ENCODE measurements at regions not wholly inside any gene's neighbourhood (a gene's known extent, or its start where the extent isn't known, plus 50 kb on each side); places are given as distances from the start of the nearest gene placed in this dataset.

GRCh38 chr5:74206579-74207550 lies 433.7 kb downstream of the ENC1 start:
- no peak for DNase-seq

- DNase-seq, result no peak
Measured at GRCh38 chr5:74205767-74206578, 434.6 kb downstream of the ENC1 start.

- DNase-seq, result no peak
Measured at GRCh38 chr5:74201334-74202081, 439.0 kb downstream of the ENC1 start.

GRCh38 chr5:74200560-74200959 lies 440.0 kb downstream of the ENC1 start:
- no peak for DNase-seq

GRCh38 chr5:74199436-74200210 lies 440.9 kb downstream of the ENC1 start:
- no peak for DNase-seq

GRCh38 chr5:74199005-74199404 lies 441.5 kb downstream of the ENC1 start:
- no peak for DNase-seq

GRCh38 chr5:74198156-74198555 lies 442.4 kb downstream of the ENC1 start:
- no peak for DNase-seq

- DNase-seq, result no peak
Measured at GRCh38 chr5:74196233-74196632, 444.3 kb downstream of the ENC1 start.

GRCh38 chr5:74194196-74194595 lies 446.3 kb downstream of the ENC1 start:
- no peak for DNase-seq

GRCh38 chr5:74192606-74193299 lies 447.8 kb downstream of the ENC1 start:
- no peak for DNase-seq

- no peak for DNase-seq
Measured at GRCh38 chr5:74188351-74189105, 452.0 kb downstream of the ENC1 start.

- no peak for DNase-seq
Measured at GRCh38 chr5:74187757-74188156, 452.8 kb downstream of the ENC1 start.

GRCh38 chr5:74186356-74187315 lies 453.9 kb downstream of the ENC1 start:
- DNase-seq, result no peak

- no peak for DNase-seq
Measured at GRCh38 chr5:74185599-74185998, 454.9 kb downstream of the ENC1 start.

GRCh38 chr5:74184649-74185048 lies 455.9 kb downstream of the ENC1 start:
- DNase-seq, result no peak

GRCh38 chr5:74183041-74183440 lies 457.5 kb downstream of the ENC1 start:
- DNase-seq, result no peak

- no peak for DNase-seq
Measured at GRCh38 chr5:74182603-74183002, 457.9 kb downstream of the ENC1 start.

- DNase-seq, result no peak
Measured at GRCh38 chr5:74179701-74180100, 460.8 kb downstream of the ENC1 start.

- no peak for DNase-seq
Measured at GRCh38 chr5:74179179-74179578, 461.3 kb downstream of the ENC1 start.

GRCh38 chr5:74177961-74178360 lies 462.6 kb downstream of the ENC1 start:
- DNase-seq, result no peak

Measured in CD4-positive, alpha-beta T cell treated with Interferon alpha-2 for 1 hour (primary cell).